CD14-positive monocyte (primary cell): ENCODE measurements at regions not wholly inside any gene's neighbourhood (a gene's known extent, or its start where the extent isn't known, plus 50 kb on each side); places are given as distances from the start of the nearest gene placed in this dataset.

ENCODE experiments used
- DNase-seq, 3 donors: peaks; one replicate each; pipeline ENCODE4 v3.0.0-alpha.2; 2011 to 2022
- H2AFZ ChIP-seq: 2 replicates; pipeline ENCODE4 v1.6.0; 2012; ENCODE audit warnings: mild to moderate bottlenecking, low read depth, low read length, inconsistent platforms; ENCODE audit not compliant: insufficient read depth, poor library complexity, severe bottlenecking
- H3K27ac ChIP-seq, 2 donors: 1 replicate in 1 of 2; 2 replicates in 1 of 2; pipeline ENCODE4 v1.5.1; 2012 to 2013; ENCODE audit warnings: low read length in 2 of 2, control low read depth in 1 of 2, inconsistent platforms in 1 of 2, low read depth in 1 of 2, mild to moderate bottlenecking in 1 of 2
- H3K27me3 ChIP-seq, 2 donors: one replicate each; pipeline versions ENCODE4 v1.6.0 to v1.6.1; 2011 to 2013; ENCODE audit warnings: low read length in 2 of 2; ENCODE audit not compliant: control insufficient read depth in 2 of 2, insufficient read depth in 2 of 2
- H3K36me3 ChIP-seq, 2 donors: replicated peaks in 1 of 2; 1 replicate in 1 of 2; 2 replicates in 1 of 2; pipeline versions ENCODE4 v1.5.1 to v1.6.1; 2012 to 2013; ENCODE audit warnings: low read length in 2 of 2, control low read depth in 1 of 2, inconsistent platforms in 1 of 2, mild to moderate bottlenecking in 1 of 2; ENCODE audit not compliant: insufficient read depth in 2 of 2, control insufficient read depth in 1 of 2
- H3K4me1 ChIP-seq, 2 donors: 1 replicate in 1 of 2; 2 replicates in 1 of 2; pipeline versions ENCODE4 v1.5.1 to v1.6.1; 2012 to 2013; ENCODE audit warnings: low read length in 2 of 2, control low read depth in 1 of 2, inconsistent platforms in 1 of 2, mild to moderate bottlenecking in 1 of 2, moderate library complexity in 1 of 2; ENCODE audit not compliant: insufficient read depth in 2 of 2, control insufficient read depth in 1 of 2
- H3K4me2 ChIP-seq: replicated peaks from 2 replicates; pipeline ENCODE3; 2012; ENCODE audit warnings: low read length, moderate library complexity, mild to moderate bottlenecking; ENCODE audit not compliant: poor library complexity, severe bottlenecking; ENCODE audit errors: extremely low read depth
- H3K4me3 ChIP-seq, 3 experiments: fragments of 200-600 bp in 1 of 3; sonication (generic) in 1 of 3; replicated peaks in 1 of 3; 1 replicate in 2 of 3; 2 replicates in 1 of 3; pipeline ENCODE4 v1.5.1; 2011 to 2013; ENCODE audit warnings: low read length in 3 of 3, mild to moderate bottlenecking in 3 of 3, control low read depth in 2 of 3, low read depth in 2 of 3, inconsistent platforms in 1 of 3, moderate library complexity in 1 of 3
- H3K79me2 ChIP-seq: 2 replicates; pipeline ENCODE4 v1.6.0; 2012; ENCODE audit warnings: mild to moderate bottlenecking, control low read depth, inconsistent platforms, low read length, moderate library complexity; ENCODE audit not compliant: insufficient read depth
- H3K9ac ChIP-seq: 2 replicates; pipeline ENCODE4 v1.6.0; 2017; ENCODE audit warnings: low read length, mild to moderate bottlenecking; ENCODE audit not compliant: insufficient read depth, poor library complexity, severe bottlenecking
- H3K9me3 ChIP-seq, 2 donors: replicated peaks in 1 of 2; 1 replicate in 1 of 2; 2 replicates in 1 of 2; pipeline versions ENCODE4 v1.5.1 to v1.6.1; 2012 to 2013; ENCODE audit warnings: low read length in 2 of 2, control low read depth in 1 of 2; ENCODE audit not compliant: control insufficient read depth in 1 of 2, insufficient read depth in 1 of 2
- H4K20me1 ChIP-seq: 2 replicates; pipeline ENCODE4 v1.6.0; 2012; ENCODE audit warnings: mild to moderate bottlenecking, low read length, control low read depth, moderate library complexity; ENCODE audit not compliant: insufficient read depth
- H3K27ac Mint-ChIP-seq, 7 donors: one replicate each; pipeline ENCODE4 v1.8.0; 2020; ENCODE audit warnings: mild to moderate bottlenecking in 7 of 7, mixed read lengths in 7 of 7, moderate library complexity in 6 of 7, inconsistent platforms in 2 of 7
- H3K27me3 Mint-ChIP-seq, 3 donors: one replicate each; pipeline ENCODE4 v1.8.0; 2021 to 2022; ENCODE audit warnings: low read depth in 3 of 3, mild to moderate bottlenecking in 3 of 3, mixed read lengths in 3 of 3, moderate library complexity in 3 of 3, inconsistent platforms in 1 of 3
- H3K36me3 Mint-ChIP-seq, 2 donors: one replicate each; pipeline ENCODE4 v1.8.0; 2020; ENCODE audit warnings: mixed read lengths in 2 of 2, inconsistent platforms in 1 of 2, mild to moderate bottlenecking in 1 of 2
- H3K4me1 Mint-ChIP-seq: one replicate; pipeline ENCODE4 v1.8.0; 2020; ENCODE audit warnings: mild to moderate bottlenecking, mixed read lengths
- H3K4me3 Mint-ChIP-seq, 2 donors: one replicate each; pipeline ENCODE4 v1.8.0; 2020; ENCODE audit warnings: mild to moderate bottlenecking in 2 of 2, mixed read lengths in 2 of 2, moderate library complexity in 1 of 2
- H3K9me3 Mint-ChIP-seq, 7 donors: one replicate each; pipeline ENCODE4 v1.8.0; 2020 to 2022; ENCODE audit warnings: mixed read lengths in 7 of 7, mild to moderate bottlenecking in 6 of 7, moderate library complexity in 6 of 7, inconsistent platforms in 2 of 7
- CTCF ChIP-seq: fragments of 200-600 bp; IDR thresholded peaks from one replicate; pipeline ENCODE4 v1.8.0; 2022; ENCODE audit warnings: antibody characterized with exemption, mild to moderate bottlenecking
- WGBS: methylation state at CpG from one replicate; pipeline ENCODE4 v1.1.5; 2013; ENCODE audit warnings: missing lambda C conversion rate; ENCODE audit not compliant: insufficient coverage; 5-methylcytosine and 5-hydroxymethylcytosine counted together
- intact Hi-C, 2 donors: fragments of 100-400 bp; cut with micrococcal nuclease; formaldehyde crosslinking; loops; one replicate each; pipeline versions ENCODE4 v1.15.0 to v1.15.1; 2023

DNA sequence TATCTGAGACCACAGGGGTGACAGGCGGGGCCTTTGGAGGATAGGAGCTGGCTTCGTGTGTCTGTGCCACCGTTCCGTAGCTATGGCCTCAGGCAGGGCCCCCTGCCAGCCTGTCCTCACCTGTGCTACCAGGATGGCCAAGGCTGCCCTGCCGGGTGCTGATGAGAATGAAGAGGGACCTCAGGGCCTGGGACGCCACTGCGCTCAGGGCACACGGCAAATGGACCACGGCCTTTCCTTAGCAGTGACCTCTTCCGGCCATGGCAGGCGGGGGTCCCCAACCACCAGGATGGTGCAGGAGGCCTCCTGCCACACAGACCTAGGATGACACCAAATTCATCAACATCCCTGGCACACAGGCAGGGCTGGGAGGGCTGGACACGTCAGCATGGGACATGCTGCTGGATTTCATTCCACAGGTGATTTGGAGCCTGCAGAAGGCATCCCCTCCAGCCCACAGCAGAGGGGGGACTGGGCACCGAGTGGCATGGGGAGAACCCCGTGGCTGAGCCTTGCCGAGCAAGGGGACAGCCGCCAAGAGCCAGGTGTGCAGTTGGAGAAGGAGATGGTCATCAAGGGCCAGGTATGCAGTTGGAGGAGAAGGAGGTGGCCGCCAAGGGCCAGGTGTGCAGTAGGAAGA lies 1321.0 kb downstream of the BRD1 start:
- no peaks in the 10 kb centered on the region for H4K20me1 ChIP-seq
- Mint-ChIP-seq H3K4me1 (no peaks in the 10 kb centered on the region), H3K36me3 (no peaks in the 10 kb centered on the region), H3K27me3 (peaks cover 4 to 6% (median 4%) of the 10 kb centered on the region in 3 donors), H3K9me3 (no peaks in the 10 kb centered on the region), H3K4me3 (no peak overlapping the region), H3K27ac (no peak overlapping the region)
- no peak overlapping the region for H3K9ac ChIP-seq
- H3K27me3 ChIP-seq: no peaks in the 10 kb centered on the region
- no peak for DNase-seq
- no peaks in the 10 kb centered on the region for H3K79me2 ChIP-seq
- H3K36me3 ChIP-seq: no peaks in the 10 kb centered on the region
- H3K4me2 ChIP-seq: no peak overlapping the region
- no peak overlapping the region for H3K4me3 ChIP-seq
- no peaks in the 10 kb centered on the region for H3K4me1 ChIP-seq
- intact Hi-C loops: no loop called here
- H2AFZ ChIP-seq: no peak overlapping the region
- no peak for TF ChIP-seq CTCF
- no peaks in the 10 kb centered on the region for H3K9me3 ChIP-seq
- H3K27ac ChIP-seq: no peak overlapping the region
- 95% methylated on average over 16 of the region's 17 CpGs for WGBS

DNA sequence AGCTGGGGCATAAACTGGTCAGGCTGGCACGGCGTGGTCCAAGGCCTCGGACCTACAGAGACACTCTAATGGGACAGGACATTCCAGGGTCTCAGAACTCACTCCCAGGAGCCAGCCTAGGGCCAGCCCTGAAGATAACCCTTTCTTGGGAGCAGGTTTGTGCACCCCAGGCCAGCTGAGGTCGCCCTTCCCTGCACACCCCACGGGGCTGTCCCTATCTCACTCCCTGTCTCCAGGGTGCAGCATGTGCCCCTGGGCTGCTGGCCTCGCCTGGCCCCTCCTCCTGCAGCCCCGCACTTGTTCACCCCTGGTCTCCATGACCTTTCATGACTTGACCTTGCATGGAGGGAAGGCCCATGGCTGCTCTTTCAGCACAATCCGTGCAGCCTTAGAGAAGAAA lies 1321.8 kb downstream of the BRD1 start:
- TF ChIP-seq CTCF: no peak
- Histone ChIP-seq H3K27ac (no peak overlapping the region), H3K9me3 (no peaks in the 10 kb centered on the region), H4K20me1 (no peaks in the 10 kb centered on the region), H2AFZ (no peak overlapping the region), H3K4me1 (no peaks in the 10 kb centered on the region), H3K4me3 (no peak overlapping the region), H3K79me2 (no peaks in the 10 kb centered on the region), H3K4me2 (no peak overlapping the region), H3K27me3 (no peaks in the 10 kb centered on the region), H3K9ac (no peak overlapping the region), H3K36me3 (no peaks in the 10 kb centered on the region)
- no peak for DNase-seq
- H3K9me3 Mint-ChIP-seq: no peaks in the 10 kb centered on the region
- WGBS: 83% methylated on average over 8 of the region's 8 CpGs
- no peaks in the 10 kb centered on the region for H3K4me1 Mint-ChIP-seq
- H3K4me3 Mint-ChIP-seq: no peak overlapping the region
- intact Hi-C loops: no loop called here
- H3K27me3 Mint-ChIP-seq: peaks cover 4 to 6% (median 6%) of the 10 kb centered on the region in 3 donors
- H3K27ac Mint-ChIP-seq: peak overlapping the region in 1 of 7 donors; percentile 50
- H3K36me3 Mint-ChIP-seq: no peaks in the 10 kb centered on the region
